ENCODE measurements at regions not wholly inside any gene's neighbourhood (a gene's known extent, or its start where the extent isn't known, plus 50 kb on each side); places are given as distances from the start of the nearest gene placed in this dataset.
"Not testable (repeated sequence)": the region's sequence is repeated elsewhere in the genome, so short reads cannot be mapped to it uniquely, and the experiment has no call there.

DNA sequence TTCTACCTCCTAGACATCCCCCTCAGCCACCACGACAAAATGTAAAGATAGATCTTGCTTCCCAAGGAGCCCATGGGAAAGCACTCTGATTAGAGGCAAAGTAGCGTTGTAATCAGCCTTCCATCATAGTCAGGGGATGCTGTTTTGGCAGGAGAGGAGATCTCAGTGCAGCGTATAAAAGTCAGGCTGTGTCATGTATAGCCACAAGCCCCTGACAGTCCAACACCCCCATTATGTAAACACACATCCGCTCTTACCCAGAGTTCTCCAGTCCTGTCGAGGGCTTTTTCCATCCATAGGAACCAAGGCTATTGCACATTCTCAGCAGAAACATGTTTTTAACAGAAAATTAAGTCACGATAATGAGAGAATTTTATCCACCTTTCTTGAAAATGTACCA, 156.3 kb downstream of the CYSLTR2 start:
- no peak for DNase-seq

- DNase-seq, result no peak
Observed at GRCh38 chr13:48813518-48813917, 159.8 kb downstream of the CYSLTR2 start.

GRCh38 chr13:48816700-48817099, 159.0 kb upstream of the FNDC3A start:
- no peak for DNase-seq

DNA sequence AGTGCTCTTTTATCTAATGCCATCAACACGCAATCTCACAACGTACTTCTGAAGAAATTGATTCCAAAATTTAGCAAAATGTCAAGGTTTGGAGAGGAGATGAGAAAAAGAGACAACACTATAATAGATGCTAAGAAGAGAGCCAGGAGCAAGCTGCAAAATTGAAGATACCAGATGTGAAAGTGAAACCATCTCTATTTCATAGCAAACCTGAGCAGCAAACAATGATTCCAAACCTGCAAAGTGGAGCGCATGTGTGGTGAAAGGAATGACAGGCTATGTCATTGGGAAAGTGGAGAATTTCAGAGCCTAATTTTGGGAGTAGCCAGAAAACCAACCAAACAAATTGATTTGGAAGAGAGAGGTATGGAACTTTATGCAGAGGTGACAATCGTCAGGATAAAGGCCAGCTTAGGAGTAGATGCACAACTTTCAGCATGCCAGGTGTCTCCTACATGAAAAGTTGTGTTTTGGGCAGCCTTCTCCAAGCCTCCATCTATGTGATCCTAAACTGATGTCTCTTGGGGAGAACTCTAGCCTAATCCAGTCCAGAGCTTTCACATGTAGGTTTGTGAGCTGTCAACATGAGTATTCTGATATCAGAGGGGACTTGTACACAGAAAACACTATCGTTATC, 158.4 kb upstream of the FNDC3A start:
- DNase-seq, result no peak

- no peak for DNase-seq
Observed at GRCh38 chr13:48818495-48819356, 157.0 kb upstream of the FNDC3A start.

DNA sequence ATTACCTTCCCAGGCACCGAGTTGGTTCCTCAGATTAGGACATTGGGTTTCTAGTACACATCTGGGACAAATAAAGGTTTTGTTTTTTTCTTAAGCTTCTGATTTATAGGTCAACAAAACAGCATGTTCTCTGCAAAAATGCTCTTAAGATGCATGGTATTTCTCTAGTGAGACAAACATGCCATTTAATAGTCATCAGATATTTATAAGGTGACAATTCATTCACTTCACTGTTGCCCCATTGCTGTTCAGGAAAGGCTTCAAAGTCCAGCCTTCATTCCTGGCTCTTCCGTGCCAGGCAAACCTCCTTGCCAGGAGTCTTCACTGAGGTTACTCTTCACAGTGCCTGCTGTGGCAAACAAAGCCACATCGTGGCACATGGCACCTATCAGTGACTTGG, 156.3 kb upstream of the FNDC3A start:
- no peak for DNase-seq

DNA sequence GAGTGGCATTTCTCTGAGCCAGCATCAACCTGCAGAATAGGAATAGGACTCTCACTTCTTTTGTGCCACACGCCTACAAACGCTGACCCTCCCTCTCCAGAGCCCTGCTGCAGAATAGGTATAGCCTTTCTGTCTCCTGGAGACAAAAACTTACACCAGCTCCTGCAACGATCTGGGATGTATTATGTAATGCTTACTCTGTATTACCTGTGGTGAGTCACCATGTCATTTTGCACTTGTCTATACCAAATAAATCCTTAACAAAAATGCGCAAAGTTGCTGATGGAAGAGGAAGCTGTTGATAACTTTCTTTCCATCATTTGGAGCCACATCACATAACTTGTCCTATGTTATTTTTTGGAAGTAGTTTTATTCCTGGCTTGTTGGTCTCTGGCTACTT, 155.8 kb upstream of the FNDC3A start:
- no peak for DNase-seq

DNA sequence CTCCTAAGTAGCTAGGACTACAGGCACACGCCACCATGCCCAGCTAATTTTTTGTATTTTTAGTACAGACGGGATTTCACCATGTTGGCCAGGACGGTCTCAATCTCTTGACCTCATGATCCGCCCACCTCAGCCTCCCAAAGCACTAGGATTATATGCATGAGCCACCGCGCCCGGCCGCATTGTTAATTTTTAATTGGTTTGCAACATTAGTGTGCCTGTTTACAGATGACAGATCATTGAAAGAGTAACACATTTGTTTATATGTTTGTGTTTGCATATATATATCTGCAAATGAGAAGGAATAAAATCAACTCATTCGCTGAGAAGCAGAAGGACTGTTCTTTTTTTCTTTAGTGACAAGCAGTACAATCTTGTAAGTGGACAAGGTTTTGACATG, 152.2 kb upstream of the FNDC3A start:
- DNase-seq, result not testable (repeated sequence)

DNA sequence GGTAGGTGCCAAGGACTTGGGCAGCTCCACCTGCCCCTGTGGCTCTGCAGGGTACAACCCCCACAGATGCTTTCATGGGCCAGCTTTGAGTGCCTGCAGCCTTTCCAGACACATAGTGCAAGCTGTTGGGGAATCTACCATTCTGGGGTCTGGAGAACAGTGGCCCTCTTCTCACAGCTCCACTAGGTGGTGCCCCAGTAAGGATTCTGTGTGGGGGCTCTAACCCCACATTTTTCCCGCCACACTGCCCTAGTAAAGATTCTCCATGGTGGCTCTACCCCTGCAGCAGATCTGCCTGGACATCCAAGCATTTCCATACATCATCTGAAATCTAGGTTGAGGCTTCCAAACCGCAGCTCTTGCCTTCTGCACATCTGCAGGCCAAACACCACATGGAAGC, 149.7 kb upstream of the FNDC3A start:
- no peak for DNase-seq

DNA sequence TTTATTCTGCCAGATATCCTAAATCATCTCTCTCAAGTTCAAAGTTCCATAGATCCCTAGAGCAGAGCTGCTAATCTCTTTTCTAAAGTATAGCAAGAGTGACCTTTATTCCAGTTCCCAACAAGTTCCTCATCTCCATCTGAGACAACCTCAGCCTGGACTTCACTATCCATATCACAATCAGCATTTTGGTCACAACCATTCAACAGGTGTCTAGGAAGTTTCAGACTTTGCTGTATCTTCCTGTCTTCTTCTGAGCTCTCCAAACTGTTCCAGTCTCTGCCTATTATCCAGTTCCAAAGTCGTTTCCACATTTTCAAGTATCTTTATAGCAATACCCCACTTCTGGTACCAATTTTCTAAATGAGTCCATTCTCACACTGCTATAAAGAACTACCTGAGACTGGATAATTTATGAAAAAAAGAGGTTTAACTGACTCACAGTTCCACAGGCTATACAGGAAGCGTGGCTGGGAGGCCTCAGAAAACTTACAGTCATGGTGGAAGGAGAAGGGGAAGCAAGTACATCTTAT, 148.7 kb upstream of the FNDC3A start:
- not testable (repeated sequence) for DNase-seq

DNA sequence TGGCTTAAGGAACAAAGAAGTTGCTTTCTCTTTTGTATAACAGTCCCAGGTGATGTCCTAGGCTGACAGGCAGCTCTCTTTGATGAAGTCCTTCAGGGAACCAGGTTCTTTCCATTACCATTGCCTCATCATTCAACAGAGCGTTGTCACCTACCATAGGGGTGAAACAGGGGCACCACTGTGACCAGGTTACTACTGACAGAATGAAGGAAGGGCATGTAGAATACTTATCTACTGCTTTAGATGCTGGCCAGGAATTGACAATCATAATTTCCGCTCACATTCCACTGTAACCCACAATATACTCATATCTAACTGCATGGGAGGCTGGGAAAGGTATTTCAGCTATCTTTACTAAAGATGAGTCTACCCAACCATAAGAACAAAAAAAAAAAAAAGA, 148.0 kb upstream of the FNDC3A start:
- DNase-seq, result no peak

- no peak for DNase-seq
Observed at GRCh38 chr13:48828962-48829411, 146.7 kb upstream of the FNDC3A start.

- no peak for DNase-seq
Observed at GRCh38 chr13:48829536-48829935, 146.2 kb upstream of the FNDC3A start.

- no peak for DNase-seq
Observed at GRCh38 chr13:48831248-48831647, 144.5 kb upstream of the FNDC3A start.

GRCh38 chr13:48833412-48833811, 142.3 kb upstream of the FNDC3A start:
- no peak for DNase-seq

DNA sequence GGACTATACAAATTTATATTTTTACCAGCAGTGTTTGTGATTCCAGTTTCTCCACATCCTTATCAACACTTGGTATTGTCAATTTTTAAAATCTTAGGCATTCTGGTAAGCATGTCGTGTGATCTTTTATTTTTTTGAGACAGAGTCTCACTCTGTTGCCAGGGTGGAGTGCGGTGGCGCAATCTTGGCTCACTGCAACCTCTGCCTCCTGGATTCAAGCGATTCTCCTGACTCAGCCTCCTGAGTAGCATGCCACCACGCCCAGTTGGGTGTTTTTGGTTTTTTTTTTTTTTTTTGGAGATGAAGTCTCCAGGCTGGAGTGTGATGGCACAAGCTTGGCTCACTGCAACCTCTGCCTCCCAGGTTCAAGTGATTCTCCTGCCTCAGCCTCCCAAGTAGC, 140.4 kb upstream of the FNDC3A start:
- DNase-seq, result not testable (repeated sequence)

DNA sequence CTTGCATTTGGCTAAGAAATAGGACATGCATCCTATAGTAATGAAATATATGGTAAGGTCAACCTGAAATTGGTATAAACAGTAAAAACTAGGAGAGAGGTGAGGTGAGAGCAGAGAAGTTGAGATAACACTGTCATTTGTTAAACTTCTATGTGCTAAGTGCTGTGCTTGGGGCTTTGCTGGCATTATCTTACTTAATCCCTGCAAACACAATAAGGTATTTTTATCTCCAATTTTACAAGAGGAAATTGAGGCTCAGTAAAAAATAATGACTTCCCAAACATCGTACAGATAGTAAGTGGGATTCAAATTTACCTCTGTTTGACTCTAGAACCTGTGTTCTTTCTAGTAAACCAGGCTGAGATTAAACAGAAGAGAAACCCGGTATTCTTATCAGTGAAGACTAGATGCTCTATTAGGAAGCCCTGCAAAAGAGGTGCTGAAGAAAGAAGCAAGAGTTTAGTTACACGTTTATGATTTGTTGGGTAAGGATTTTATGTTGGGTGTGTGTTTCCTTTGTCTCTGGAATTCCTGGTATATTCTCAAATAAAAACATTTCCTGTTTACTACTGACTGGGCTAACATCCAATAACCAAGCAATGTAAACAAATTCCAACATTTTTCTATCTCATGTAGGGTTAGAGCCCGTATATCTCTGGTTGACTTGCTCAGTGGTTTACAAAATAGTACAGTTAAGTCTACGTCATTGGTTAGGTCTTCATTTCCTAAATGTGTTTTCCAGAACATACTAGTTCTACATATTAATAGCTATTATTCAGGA, 137.3 kb upstream of the FNDC3A start:
- no peak for DNase-seq

DNA sequence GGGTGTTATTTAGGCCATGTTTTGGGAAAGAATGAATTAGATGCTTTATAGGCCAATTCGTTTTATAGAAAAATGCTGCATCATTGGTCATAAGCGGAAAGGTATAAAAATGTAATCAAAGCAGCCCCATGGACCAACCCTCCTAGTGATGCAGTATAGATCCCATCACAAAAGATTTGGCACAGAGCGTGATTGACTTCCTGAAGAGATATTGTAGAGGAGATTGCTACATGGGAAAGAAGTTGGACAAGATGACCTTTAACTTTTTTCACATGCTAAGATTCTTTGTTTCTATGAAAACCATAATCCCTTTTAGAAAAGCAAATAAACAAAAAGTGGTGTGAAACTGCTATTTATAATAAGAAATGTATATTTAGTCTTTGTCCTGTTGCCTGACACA, 136.5 kb upstream of the FNDC3A start:
- no peak for DNase-seq

GRCh38 chr13:48840366-48840765, 135.3 kb upstream of the FNDC3A start:
- DNase-seq, result no peak

DNA sequence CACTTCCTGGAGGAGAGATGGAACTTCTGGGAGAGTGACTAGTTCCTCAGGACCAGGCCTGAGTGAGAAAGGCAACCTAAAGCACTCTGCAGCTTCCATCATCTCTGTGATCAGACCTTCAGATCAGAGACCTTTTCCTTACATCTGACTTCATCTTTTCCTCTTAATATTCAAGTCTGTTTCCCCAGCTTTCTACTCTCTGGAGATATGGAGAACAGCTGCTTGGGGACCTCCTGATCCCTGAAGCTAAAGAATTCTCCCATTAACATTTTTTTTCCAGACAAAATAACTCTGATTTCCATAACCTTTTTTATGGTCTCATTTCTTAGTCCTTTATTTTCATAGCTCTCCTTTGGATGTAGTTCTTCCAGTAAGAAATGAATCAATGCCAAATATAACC, 133.4 kb upstream of the FNDC3A start:
- no peak for DNase-seq

DNA sequence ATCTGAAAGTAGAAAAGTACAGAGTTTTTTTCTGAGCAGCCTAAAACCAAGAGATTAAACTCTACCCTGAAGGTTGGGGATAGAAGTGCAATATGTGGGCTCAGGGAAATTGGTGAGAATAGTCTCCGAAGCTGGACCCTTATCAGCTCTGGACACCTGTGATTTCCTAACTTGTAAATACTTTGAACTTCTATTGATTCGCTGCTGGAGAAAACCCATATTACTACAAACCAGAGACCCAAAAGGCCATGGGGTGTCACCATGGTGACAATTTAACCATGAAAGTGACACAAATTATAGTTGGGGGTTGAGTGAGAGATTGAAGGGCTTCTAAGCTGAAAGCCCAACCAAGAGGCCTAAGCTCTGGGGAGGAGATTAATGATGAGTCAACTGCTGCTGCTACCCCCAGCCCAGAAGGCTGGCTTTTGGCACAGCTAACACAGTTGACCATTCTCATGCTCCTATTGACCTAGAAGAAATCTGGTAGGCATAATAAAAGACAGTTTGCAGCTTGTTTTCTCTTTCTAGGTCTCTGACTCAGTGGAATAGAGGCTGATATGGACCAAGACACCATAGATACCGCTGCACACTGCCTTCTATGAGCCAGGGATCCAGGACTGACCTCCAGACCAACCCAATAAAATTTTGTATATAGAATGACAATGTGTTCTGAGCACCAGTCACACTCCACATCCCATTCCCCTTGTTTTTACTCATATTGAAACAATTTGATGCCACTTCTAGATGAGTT, 131.9 kb upstream of the FNDC3A start:
- no peak for DNase-seq

DNA sequence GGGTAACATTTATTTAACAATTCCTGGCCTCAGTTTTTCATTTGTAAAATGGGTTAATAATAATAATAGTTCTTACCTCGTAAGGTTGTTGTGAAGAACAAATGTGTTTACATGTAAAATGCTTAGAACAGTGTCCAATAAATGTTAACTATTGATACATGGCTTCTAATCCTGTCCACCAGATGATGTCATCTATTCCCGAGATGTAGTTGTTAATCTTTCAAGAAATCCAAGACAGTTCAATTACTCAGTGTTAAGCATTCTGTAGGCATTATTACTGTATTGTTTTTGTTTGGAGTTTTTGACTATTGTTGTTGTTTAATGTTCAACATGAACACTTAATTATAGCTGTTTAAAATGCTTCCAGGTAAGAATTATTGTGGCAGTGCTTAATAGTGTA, 131.0 kb upstream of the FNDC3A start:
- DNase-seq, result no peak

- no peak for DNase-seq
Observed at GRCh38 chr13:48849515-48849914, 126.2 kb upstream of the FNDC3A start.

Data from stimulated activated CD4-positive, alpha-beta T cell treated with anti-CD3 and anti-CD28 coated beads, Interleukin-12 subunit alpha, Interleukin-12 subunit beta, amount 100 ng/mL, for 4 hours (primary cell).